Large intestine (tissue), 3 donors: ENCODE measurements at regions not wholly inside any gene's neighbourhood (a gene's known extent, or its start where the extent isn't known, plus 50 kb on each side); places are given as distances from the start of the nearest gene placed in this dataset.
"Not testable (repeated sequence)": the region's sequence is repeated elsewhere in the genome, so short reads cannot be mapped to it uniquely, and the experiment has no call there.

Experiments
- DNase-seq, 2 donors: peaks; one replicate each; pipeline versions ENCODE4 v3.0.0 to v3.0.0-alpha.2; 2013
- H3K27ac ChIP-seq: one replicate; pipeline ENCODE4 v1.5.1; 2013; ENCODE audit warnings: low read length
- H3K27me3 ChIP-seq: 2 replicates; pipeline ENCODE4 v1.6.1; 2013; ENCODE audit warnings: low read length; ENCODE audit not compliant: control insufficient read depth, insufficient read depth
- H3K36me3 ChIP-seq: 2 replicates; pipeline ENCODE4 v1.6.1; 2013; ENCODE audit warnings: low read length; ENCODE audit not compliant: control insufficient read depth, insufficient read depth
- H3K4me1 ChIP-seq: one replicate; pipeline ENCODE4 v1.6.1; 2013; ENCODE audit warnings: low read length; ENCODE audit not compliant: control insufficient read depth, insufficient read depth
- H3K4me3 ChIP-seq: one replicate; pipeline ENCODE4 v1.5.1; 2013; ENCODE audit warnings: low read length
- H3K9me3 ChIP-seq: one replicate; pipeline ENCODE4 v1.6.1; 2013; ENCODE audit warnings: mild to moderate bottlenecking, low read depth, low read length, moderate library complexity; ENCODE audit not compliant: control insufficient read depth
- WGBS: methylation state at CpG from one replicate; pipeline ENCODE4 v1.1.5; 2013; ENCODE audit warnings: low lambda C conversion rate; ENCODE audit not compliant: insufficient coverage; 5-methylcytosine and 5-hydroxymethylcytosine counted together

DNA sequence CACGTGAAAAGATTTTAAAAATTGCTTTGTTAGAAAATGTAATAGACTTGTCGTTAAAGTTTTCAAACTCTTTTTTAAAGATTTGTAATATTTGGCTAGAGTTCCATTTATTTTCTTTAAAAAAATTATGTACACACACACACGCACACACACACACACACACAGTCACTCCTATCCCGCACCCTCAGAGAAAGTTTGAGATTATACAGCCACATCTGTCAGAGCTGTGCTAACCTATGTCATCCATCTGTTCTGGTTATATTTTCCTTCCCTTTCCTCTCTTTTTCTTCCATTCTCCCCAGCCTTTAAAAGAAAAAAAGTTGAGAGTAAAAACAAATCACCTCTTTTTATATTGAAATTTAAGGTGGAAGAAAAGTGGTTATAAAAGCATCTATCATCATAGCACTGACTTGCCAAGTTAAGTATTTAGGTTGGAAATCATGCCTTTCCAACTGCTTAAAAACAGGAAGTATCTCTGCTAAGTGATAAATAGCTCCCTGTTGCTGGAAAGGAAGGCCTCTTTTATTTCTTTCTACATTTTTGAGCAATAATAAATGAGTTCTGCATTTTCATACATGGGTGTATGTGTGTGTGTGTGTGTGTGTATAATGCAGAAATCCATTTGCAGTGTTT, 163.3 kb upstream of the SPRY1 start:
- WGBS = 70% methylated on average over 2 of the region's 4 CpGs
- no peak overlapping the region for H3K27ac ChIP-seq
- no peak for DNase-seq

DNA sequence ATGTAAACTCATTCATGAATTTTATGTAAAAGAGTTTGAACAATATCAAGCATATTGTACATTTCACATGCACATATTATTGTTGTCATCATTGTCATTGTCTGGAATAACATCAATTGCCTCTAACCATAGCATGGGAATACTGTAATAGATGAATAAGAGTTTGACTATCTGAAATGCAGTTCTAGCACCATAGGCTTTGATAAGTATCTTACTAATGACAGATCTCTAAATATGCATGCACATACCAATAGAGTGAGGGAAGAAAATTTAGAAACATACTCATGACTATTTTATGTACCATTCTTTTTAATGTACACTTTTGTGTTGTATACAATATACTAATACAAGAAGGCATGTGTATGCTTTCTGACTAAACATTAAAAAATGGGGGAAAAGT, 161.6 kb upstream of the SPRY1 start:
- Histone ChIP-seq H3K27ac (no peak overlapping the region), H3K4me1 (no peaks in the 10 kb centered on the region), H3K36me3 (no peaks in the 10 kb centered on the region), H3K4me3 (no peak overlapping the region), H3K9me3 (no peaks in the 10 kb centered on the region), H3K27me3 (no peaks in the 10 kb centered on the region)
- no peak for DNase-seq

More for the DNA sequence above, 163.3 kb upstream of the SPRY1 start:
- no peaks in the 10 kb centered on the region for H3K9me3 ChIP-seq
- no peaks in the 10 kb centered on the region for H3K4me1 ChIP-seq
- no peaks in the 10 kb centered on the region for H3K36me3 ChIP-seq
- no peak overlapping the region for H3K4me3 ChIP-seq
- no peaks in the 10 kb centered on the region for H3K27me3 ChIP-seq

DNA sequence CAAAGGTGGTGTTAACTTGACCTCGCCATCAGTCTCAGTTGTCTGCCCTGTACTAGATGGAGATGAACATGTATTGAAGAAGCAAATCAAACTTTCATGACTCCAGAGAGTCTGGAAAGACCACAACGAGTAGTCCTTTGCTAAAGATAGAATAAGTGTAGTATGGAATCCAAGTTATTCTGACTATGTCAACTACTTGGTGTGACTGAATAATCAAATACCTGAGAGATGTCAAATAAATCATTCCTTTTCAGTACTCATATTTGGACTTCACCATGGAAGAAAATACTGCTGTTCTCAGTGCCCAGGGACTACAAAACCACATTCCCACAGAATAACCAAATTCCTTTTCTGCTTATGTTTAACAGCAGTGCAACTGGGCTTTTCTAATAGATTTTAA, 161.2 kb upstream of the SPRY1 start:
- no CpG with 5 or more reads among the region's 2 CpGs for WGBS
- Histone ChIP-seq H3K27me3 (no peaks in the 10 kb centered on the region), H3K36me3 (no peaks in the 10 kb centered on the region), H3K27ac (no peak overlapping the region), H3K4me3 (no peak overlapping the region), H3K4me1 (no peaks in the 10 kb centered on the region), H3K9me3 (no peaks in the 10 kb centered on the region)
- DNase-seq = no peak

DNA sequence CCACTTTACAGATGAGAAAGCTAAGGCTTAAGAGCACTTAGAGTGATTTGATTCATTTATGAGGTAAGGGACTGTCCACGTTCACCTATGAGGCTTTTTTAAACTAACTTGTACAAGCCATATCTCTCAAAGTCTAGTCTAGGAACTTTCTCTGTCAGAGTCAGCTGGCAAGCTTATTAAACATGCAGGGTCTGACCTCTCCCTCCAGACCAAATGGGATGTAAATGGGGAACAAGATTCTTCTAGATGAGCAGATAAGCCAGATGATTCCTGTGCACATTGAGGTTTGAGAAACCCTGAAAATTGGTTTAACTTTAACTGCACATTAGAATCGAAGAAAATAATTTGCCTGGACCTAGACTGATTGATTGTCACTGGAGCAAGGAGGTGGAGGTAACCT, 160.0 kb upstream of the SPRY1 start:
- Histone ChIP-seq H3K9me3 (no peaks in the 10 kb centered on the region), H3K27ac (no peak overlapping the region), H3K4me1 (no peaks in the 10 kb centered on the region), H3K4me3 (no peak overlapping the region), H3K27me3 (no peaks in the 10 kb centered on the region), H3K36me3 (no peaks in the 10 kb centered on the region)
- no peak for DNase-seq
- WGBS = 80% methylated on average over 1 of the region's 2 CpGs

DNA sequence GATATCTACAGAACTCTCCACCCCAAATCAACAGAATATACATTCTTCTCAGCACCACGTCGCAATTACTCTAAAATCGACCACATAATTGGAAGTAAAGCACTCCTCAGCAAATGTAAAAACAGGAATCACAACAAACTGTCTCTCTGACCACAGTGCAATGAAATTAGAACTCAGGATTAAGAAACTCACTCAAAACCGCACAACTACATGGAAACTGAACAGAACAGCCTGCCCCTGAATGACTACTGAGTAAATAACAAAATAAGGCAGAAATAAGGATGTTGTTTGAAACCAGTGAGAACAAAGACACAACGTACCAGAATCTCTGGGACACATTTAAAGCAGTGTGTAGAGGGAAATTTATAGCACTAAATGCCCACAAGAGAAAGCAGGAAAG, 156.3 kb upstream of the SPRY1 start:
- not testable (repeated sequence) for DNase-seq, H3K36me3 ChIP-seq, H3K4me1 ChIP-seq, H3K4me3 ChIP-seq, H3K9me3 ChIP-seq, H3K27me3 ChIP-seq, H3K27ac ChIP-seq
- no CpG with 5 or more reads among the region's 5 CpGs for WGBS

DNA sequence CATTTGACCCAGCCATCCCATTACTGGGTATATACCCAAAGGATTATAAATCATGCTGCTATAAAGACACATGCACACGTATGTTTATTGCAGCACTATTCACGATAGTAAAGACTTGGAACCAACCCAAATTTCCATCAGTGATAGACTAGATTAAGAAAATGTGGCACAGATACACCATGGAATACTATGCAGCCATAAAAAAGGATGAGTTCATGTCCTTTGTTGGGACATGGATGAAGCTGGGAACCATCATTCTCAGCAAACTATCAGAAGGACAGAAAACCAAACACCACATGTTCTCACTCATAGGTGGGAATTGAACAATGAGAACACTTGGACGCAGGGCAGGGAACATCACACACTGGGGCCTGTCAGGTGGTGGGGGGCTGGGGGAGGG, 153.4 kb upstream of the SPRY1 start:
- not testable (repeated sequence) for H3K4me3 ChIP-seq, DNase-seq, H3K27ac ChIP-seq, H3K4me1 ChIP-seq, H3K36me3 ChIP-seq, H3K9me3 ChIP-seq, H3K27me3 ChIP-seq
- WGBS = no CpG with 5 or more reads among the region's 3 CpGs

DNA sequence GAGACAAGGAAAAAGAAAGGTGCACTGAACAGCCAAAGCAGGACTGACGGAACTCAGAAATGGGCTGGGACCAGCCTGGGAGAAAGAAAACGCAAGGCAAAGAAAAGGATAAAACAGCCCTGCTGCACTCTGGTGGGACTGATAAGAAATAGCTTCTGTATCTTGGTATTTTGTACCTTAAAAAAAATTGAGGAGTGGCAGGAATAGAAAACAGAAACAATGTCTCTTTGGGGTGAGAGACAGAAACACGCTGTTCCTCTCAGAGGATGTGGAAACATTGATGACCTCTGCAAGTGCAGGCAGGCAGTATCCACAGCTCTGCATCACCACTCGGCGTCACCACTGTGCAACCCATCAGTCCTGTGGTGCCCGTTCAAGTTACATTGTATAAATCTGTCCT, 152.5 kb upstream of the SPRY1 start:
- H3K27me3 ChIP-seq = no peaks in the 10 kb centered on the region
- 100% methylated on average over 2 of the region's 6 CpGs for WGBS
- no peaks in the 10 kb centered on the region for H3K36me3 ChIP-seq
- no peak for DNase-seq
- H3K4me3 ChIP-seq = no peak overlapping the region
- no peak overlapping the region for H3K27ac ChIP-seq
- H3K9me3 ChIP-seq = no peaks in the 10 kb centered on the region
- no peaks in the 10 kb centered on the region for H3K4me1 ChIP-seq

DNA sequence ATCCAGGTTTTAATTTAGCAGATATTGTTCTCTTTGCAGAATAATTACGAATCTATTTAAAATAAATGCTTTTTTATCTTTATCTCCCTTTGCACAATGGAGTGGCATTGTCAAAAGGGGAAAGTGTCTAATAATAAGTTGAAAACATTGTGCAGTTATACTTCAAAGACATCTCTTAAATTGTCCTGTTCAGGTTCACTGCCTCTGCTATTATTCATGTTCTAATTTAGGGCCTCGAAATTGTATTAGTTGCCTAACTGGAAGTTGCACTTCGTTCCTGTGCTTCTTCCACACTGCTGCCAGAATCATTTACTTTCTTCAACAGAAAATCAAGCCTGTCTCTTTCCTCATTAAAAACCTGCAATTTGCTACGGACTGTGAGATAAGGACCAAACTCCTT, 150.5 kb upstream of the SPRY1 start:
- no peaks in the 10 kb centered on the region for H3K9me3 ChIP-seq
- no peaks in the 10 kb centered on the region for H3K36me3 ChIP-seq
- DNase-seq = no peak
- no peak overlapping the region for H3K27ac ChIP-seq
- H3K4me3 ChIP-seq = no peak overlapping the region
- H3K27me3 ChIP-seq = no peaks in the 10 kb centered on the region
- 100% methylated on average over 1 of the region's 4 CpGs for WGBS
- H3K4me1 ChIP-seq = no peaks in the 10 kb centered on the region

DNA sequence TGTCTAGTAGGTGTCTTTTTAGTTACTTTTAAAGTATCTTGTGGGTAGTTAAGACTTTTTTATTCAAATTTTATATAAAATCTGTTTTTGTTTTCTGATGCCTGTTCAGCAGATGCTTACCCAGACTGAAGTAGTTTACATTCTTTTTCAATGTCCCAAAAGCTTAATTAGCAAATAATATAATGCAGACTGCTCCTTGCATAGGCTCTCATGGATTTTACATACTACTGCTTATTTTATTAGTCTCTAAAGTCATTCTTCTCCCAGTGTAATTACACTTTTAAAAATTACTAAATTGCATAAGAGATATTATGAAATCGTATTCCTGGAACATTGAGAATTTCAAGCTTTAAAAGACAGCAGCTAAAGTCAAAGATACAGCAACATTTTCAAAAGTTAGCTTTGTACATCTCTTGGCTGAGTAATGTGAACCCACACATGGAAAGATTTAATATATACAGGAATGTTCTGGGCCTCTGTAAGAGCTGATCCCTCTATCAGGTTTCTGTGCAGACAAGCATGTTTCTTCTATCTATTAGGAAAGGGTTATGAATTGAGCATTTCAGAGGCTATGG, 148.4 kb upstream of the SPRY1 start:
- H3K27ac ChIP-seq = no peak overlapping the region
- H3K4me3 ChIP-seq = no peak overlapping the region
- H3K27me3 ChIP-seq = no peaks in the 10 kb centered on the region
- H3K36me3 ChIP-seq = no peaks in the 10 kb centered on the region
- no peaks in the 10 kb centered on the region for H3K4me1 ChIP-seq
- H3K9me3 ChIP-seq = no peaks in the 10 kb centered on the region
- WGBS = 67% methylated on average over 1 of the region's 1 CpG
- DNase-seq = no peak

DNA sequence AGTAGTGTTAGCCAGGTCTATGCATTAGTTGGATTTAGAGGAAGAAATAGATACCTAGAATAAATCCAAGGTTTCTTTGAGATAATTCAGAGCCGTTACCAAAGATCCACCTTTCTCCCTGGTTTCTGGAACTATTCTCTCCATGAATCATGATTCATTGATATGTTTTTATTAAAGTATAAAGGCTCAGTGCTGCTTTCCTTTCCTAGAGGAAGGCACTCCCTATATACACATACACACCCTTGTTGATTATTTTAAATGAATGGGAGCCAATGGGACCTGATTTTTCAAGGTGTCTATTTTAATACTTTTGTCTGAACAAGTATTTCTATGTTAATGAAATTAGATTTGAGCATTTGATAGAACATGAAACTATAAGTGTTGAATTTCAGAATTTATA, 146.8 kb upstream of the SPRY1 start:
- Histone ChIP-seq H3K4me3 (no peak overlapping the region), H3K27me3 (no peaks in the 10 kb centered on the region), H3K27ac (no peak overlapping the region), H3K36me3 (no peaks in the 10 kb centered on the region), H3K9me3 (no peaks in the 10 kb centered on the region), H3K4me1 (no peaks in the 10 kb centered on the region)
- no peak for DNase-seq
- WGBS = no CpG with 5 or more reads among the region's 1 CpG

DNA sequence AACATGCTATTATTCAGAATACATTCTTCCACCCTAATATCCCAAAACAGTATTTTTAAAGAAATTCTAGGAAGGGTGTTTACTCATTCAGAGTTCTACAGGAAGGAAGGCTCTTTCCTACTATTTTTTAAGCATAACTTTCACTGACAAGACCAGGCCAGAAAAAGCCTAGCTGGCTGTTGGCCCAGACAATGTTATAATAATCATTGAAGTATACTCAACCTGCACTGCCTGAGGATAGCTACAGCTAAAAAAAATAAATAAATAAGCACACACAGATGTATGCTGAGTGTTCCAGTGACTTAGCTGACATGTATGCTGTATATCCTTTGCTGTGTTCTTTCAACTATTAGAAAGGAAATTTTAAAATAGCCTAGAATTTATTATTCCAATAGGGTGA, 145.8 kb upstream of the SPRY1 start:
- Histone ChIP-seq H3K4me1 (no peaks in the 10 kb centered on the region), H3K36me3 (no peaks in the 10 kb centered on the region), H3K27me3 (no peaks in the 10 kb centered on the region), H3K4me3 (no peak overlapping the region), H3K27ac (no peak overlapping the region), H3K9me3 (no peaks in the 10 kb centered on the region)
- peak in 1 of 2 donors; percentile 7 for DNase-seq
